ENCODE measurements at regions not wholly inside any gene's neighbourhood (a gene's known extent, or its start where the extent isn't known, plus 50 kb on each side); places are given as distances from the start of the nearest gene placed in this dataset.

DNA sequence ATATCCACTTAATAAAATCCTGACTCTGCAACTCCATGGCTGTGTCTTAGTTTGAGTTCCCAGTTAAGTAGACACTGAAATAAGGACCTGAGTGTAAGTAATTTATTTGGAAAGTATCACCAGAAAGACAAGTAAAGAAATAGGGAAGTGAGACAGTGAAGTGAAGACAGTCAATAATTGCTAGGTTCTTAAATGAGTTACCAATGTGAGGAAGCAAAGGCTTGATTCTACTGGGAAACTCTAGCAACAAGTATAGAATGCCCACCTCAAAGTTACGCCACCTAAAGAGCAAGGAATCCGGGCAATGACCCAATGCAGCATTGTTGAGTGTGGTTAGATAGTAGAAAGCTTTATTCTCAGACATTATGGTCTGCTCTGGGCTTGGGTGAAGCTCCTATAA, 383.9 kb downstream of the TLR4 start:
- DNase-seq, result no peak

GRCh38 chr9:118091226-118091625, 387.0 kb downstream of the TLR4 start:
- no peak for DNase-seq

DNA sequence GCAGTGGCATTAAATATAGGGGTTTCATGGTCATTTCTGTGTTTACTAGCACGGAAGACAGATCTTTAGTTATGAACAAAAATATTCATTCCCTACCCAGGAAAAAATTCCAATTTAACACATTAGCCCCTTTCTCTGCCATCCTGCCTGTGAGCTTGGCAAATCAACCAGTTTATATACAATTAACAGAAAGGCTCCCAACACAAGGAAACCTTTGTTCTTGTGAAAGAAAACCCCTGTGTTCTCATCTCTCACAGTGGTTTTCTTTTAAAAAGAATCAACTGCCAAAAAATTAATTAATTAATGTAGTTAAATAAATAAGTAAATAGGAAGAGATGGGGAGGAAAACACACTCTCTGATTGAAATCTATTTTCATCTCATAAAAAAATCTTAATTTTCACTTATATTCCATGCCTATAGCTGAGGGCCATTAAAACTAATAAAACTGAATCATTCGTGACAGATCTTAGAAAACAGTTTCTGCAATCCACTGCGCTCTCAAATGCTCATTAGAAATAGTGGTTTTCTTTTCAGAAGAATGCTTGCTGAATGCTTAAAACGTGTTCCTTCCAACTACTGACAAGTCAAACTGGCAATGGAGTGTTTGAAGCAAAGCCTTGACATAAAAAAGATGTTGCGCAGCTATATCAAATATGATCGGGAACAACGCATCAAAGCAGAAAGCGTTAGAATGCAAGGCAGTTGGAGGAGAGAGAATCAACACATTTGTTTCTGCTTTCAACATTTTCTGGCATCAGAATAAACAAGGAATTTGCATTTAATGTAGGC, 387.7 kb downstream of the TLR4 start:
- DNase-seq, result no peak

DNA sequence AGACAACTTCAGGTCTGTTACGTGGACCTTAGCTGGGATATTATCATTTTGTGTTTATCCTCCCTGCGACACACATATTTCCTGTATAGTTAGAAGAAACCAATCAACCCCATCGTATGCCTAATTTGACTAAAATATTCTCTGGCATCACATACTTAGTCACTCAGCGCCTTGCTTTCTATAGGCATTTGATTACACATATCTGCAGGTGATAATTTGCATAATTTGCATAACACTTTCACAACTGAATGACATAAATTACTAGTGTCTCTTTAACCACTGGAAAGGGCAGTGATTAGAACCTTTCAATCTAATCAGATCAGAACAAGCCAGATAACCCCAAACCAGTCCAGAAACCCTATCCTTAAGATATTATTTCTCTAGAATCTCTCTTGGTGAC, 390.2 kb downstream of the TLR4 start:
- no peak for DNase-seq

DNA sequence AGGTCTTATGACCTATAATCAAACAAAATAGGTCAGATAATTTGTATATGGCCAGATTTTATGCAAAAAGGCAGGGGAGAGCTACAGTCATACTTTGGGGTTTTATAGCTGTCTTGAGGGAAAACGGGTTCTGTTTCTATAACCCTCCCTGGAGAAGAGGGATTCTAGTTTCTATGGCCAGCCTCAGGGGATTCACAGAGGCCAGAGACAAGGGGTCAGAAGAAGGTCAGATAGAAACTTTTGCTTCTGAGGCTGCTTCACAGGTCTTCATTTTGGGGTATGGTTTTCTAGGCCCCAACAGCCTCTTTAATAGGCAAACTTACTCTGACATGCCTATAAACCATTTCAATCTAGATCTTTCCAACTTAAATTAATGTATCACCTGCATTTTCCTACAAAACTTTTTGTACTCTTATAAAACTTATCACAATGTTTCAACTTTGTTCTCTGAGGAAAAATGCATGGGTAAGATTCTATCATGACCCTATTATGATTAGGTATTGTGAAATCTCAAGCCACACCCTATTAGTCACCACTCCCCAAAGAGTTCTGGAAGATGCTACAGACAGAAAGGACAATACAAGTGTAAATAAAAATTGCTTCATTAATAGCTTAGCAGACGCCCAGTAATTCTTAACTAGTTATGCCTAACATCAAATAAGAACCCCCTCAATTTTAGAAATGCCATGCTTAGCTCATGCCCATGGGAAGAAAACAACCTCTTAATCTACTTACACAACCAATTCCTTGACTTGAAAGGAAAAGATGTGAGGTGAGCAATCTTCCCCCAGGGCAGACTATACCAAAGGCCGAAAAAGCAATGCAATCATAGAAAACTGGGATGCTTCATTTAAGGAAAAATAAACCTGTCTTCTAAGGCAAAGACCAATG, 396.6 kb downstream of the TLR4 start:
- DNase-seq, result no peak

DNA sequence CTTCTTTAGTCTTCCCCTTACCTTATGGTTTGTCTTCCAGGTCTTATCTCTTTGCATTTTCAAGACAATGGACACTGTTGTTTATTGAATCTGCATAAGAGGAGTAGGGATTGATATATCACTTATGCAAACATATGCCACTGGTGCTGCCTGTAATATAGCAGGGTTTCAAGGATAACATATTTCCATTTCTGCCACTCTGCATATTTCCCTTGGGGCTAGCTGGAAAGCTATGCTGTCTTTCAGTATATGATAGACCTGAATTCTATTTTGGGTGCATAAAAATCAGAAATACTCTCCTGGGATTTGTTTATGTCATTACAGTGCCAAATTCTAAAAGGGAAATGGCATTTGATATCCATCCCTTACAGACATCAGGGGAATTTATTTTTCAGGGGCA, 400.2 kb downstream of the TLR4 start:
- no peak for DNase-seq

DNA sequence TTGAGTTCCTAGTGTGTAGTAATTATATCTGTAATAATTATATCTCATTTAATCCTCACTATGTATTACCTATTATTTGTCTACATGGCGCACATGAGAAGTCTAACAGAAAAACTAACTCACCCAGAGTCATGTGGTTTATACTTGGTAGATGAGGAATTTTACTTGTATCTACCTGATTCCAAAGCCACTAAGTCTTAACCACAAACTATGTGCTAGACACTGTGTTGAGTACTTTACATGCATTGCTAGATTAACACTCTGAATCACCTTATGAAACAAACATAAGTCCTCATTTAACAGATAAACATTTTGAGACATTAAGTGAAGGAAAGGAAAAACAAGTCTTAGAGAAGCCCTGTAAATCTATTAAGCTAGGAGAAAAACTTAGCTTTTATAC, 404.8 kb downstream of the TLR4 start:
- DNase-seq, result no peak

GRCh38 chr9:118109542-118109941, 405.3 kb downstream of the TLR4 start:
- DNase-seq, result no peak

DNA sequence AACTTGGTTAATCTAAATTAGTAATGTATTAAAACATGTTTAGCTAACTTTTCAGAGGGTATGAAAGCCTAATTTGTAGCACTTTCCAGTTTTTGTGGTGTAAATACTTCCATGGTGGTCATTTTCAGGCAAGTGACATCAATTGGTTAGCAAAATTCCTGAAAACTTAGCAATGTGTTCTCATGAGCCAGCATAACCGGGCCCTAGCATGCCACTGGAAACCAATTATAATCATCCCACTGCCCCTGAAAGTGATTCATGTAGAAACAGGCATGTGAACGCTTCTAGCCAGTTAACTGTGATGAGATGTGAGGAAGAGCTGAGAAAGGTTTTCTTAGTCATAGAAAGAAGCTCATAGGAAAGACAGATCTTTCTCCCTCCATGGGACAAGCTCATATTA, 417.2 kb downstream of the TLR4 start:
- DNase-seq, result no peak

DNA sequence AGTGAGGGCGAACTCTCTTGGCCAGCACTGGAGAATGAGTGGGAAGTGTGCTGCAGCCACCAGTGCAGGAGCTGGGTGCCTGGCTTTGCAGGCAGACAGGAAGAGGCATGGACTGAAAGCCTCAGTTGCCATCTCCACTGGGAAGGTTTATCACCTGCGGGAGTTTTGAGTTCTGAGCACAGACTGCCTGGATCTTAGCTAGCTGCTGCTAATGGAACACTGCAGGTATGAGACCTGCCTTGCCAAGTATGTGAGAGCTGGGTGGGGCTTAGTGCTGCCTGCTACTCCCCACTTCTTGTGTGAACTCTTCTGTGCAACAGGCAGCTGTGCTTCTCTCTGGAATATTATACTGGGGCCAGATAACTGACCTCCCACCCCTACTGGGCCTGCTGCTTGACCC, 424.1 kb downstream of the TLR4 start:
- no peak for DNase-seq

- DNase-seq, result no peak
These were observed 425.3 kb downstream of the TLR4 start for GRCh38 chr9:118129541-118129940.

- DNase-seq, result no peak
These were observed 444.8 kb downstream of the TLR4 start for GRCh38 chr9:118148990-118149389.

DNA sequence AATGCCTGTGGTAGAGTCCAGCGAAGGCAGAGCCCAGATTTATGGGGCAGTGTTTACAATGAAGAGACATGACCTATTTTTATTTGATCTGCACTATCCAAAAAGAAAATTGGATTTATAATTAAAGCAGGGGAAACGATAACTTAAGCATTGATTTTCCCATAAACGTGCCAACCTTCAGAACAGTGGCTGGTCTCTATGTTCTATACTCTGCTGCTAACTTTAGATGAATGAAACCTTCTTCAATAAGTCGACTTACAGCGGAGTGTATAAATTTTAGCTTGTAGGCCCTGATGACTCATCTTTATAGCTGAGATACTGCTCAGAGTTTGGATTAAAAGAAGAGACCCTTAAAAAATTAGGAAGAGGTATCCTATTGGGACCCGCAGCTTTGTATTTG, 452.6 kb downstream of the TLR4 start:
- no peak for DNase-seq

DNA sequence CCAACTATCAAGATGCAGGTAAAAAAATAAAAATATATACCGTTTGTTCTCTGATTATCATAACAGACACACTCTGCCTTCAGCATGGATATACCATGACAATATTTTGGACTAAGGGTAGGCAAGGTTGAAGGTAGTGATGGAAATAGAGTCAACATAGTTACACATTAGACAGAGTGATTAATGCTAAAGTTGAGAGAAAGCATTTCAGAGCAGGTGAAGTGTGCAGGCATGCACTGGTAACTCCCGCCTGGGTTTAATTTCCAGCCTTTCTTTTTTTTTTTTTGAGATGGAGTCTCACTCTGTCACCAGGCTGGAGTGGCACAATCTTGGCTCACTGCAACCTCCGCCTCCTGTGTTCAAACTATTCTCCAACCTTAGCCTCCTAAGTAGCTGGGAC, 458.5 kb downstream of the TLR4 start:
- DNase-seq, result no peak

DNA sequence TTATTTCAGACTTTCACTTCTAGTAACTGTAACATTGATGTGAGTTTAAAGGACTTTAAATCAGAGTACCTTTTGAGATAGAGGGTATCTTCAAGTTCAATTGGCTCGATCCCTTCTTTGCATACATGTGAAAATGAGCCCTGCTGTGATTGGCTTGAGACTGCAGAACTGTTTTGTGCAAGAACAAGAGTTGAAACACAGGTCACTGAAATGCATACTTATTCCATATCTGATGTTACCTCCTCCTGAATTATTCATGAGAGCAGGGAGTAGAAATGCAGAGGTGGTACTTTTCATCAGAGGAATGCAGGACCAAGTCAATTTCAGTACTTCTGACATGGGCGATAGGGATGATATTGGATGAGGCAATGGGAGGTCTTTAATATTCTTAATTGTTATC, 459.5 kb downstream of the TLR4 start:
- DNase-seq, result no peak

DNA sequence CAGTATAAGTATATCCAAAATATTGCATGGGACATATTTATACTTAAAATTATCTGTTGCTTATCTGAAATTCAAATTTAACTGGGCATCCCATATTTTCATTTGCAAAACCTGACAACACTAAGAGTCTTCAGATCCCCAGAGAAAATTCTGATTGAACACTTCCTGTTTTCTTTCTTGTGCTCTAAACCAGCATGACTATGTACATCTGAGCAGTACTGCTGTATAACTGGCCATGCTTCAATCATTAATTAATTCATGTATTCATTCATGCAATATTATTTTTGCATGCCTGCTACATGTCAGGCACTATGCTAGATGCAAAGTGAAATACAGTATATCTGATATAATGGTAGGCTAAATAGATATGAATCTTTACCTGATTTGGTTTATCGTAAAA, 461.2 kb downstream of the TLR4 start:
- no peak for DNase-seq

DNA sequence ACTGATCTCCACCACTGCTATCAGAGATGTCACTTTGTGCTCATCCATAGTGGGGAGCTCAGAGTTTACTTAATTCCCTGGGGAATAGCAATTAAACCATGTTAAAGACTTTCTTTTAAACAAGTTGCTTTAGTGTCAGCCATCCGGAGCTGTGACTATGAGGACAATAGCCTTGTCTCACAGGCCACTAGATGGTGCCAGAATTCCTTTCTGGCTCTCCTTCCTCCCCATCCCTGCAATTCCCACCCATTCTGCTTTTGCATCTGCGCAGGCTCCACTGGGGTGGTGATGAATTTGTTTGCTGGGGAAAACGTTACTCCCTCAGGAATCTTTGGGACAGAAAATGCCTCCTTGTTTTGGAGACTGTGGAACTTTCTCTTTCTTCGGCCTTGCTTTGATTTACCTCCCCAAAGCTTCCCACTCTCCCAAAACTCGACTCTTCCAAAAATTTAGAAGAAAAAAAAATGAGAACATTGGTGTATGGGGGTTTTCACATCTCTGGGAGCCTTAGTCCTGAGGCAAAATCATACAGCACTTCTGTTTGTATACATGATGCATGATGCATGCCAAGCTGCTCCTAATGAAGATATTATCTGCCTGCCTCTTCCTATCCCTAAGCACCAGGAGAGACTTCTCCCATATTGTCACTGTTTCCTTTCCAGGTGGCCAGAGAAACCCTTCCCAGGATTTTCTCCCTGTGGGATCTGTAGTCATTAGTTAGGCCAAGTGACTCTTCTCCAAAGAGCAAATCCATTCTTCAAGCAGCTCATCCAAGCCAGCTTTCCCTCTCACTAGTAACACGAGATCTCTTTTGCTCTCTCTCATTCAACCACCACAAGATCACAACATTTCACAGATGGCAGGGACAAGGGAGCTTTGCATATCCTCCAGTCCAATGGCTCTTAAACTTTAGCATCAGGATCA, 466.1 kb downstream of the TLR4 start:
- no peak for DNase-seq

GRCh38 chr9:118177241-118177640, 473.0 kb downstream of the TLR4 start:
- no peak for DNase-seq

DNA sequence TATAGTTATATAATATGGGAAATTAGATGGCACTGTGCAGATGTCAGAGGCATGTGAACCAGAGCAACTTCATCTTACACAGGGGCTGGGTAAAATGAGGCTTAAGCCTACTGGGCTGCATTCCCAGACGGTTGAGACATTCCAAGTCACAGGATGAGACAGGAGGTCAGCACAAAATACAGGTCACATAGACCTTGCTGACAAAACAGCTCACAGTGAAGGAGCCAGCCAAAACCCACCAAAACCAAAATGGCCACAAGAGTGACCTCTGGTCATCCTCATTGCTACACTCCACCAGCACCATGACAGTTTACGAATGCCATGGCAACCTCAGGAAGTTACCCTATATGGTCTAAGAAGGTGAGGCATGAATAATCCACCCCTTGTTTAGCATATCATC, 479.4 kb downstream of the TLR4 start:
- no peak for DNase-seq

DNA sequence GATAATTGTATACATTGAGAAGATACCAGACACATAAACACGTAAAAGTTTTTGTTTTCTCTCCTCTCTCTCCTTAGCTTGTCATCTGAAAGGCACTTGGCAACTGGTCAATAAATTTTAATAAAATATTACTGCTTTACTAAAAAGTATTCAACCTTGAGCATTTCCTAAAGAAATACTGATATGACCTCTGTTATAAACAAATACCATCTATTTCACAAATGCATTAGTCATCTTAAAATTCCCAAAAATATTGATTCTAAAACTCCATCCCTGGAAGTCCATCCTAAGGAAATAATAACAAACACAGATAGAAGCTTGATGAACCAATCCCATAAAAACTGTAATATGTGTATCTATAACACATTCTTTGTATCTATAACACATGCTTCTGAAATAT, 483.2 kb downstream of the TLR4 start:
- no peak for DNase-seq

DNA sequence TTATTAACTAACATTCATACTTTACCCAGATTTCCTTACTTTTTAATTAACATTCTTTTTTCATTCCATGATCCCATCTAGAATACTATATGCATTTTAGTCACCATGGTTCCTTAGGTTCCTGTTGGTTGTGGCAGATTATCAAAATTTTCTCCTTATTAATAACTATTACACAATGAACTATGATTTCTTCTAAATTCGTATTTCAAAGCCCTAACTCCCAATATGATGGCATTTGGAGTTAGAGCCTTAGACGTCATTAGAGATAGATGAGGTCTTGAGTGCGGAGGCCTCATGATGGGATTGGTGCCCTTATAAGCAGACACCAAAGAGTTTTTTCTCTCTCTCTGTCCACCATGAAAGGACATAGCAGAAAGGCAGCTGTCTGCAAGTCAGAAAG, 485.4 kb downstream of the TLR4 start:
- no peak for DNase-seq

DNA sequence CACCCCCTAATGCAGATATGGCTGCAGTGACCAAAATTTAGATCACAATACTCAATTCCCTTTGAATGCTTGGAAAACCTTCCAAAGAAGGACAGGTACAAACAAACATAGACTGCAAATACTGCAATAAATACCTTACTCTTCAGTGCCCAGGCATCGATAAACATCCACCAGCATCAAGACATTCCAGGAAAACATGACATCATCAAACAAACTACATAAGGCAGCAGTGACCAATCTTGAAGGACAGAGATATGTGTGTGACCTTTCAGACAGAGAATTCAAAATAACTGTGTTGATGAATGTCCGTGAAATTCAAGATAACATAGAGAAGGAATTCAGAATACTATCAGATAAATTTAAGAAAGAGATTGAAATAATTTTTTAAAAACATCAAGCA, 488.6 kb downstream of the TLR4 start:
- no peak for DNase-seq

- DNase-seq, result no peak
These were observed 505.1 kb downstream of the TLR4 start for GRCh38 chr9:118209343-118209742.

All from central memory CD4-positive, alpha-beta T cell (primary cell).